Neural cell (in vitro differentiated cells): ENCODE measurements at regions not wholly inside any gene's neighbourhood (a gene's known extent, or its start where the extent isn't known, plus 50 kb on each side); places are given as distances from the start of the nearest gene placed in this dataset.

ENCODE experiments used
- H2AFZ ChIP-seq: fragments of 200-600, 300-800 bp; sonication (generic), shearing (Covaris generic); 2 replicates; pipeline ENCODE4 v1.6.0; 2014; ENCODE audit warnings: low read depth, mild to moderate bottlenecking, antibody characterized with exemption, low read length, moderate library complexity
- H3F3A ChIP-seq: fragments of 200-600 bp; shearing (Covaris generic); 2 replicates; pipeline ENCODE4 v1.6.1; 2016; ENCODE audit warnings: mild to moderate bottlenecking, moderate library complexity, mixed read lengths, antibody characterized with exemption, low read length; ENCODE audit not compliant: insufficient read depth, poor library complexity, severe bottlenecking
- H3K27ac ChIP-seq: fragments of 200-600, 300-800 bp; sonication (generic), shearing (Covaris generic); 2 replicates; pipeline ENCODE4 v1.5.1; 2014; ENCODE audit warnings: mild to moderate bottlenecking, low read length, moderate library complexity
- H3K27me3 ChIP-seq: fragments of 300-800, 200-600 bp; sonication (generic), shearing (Covaris generic); 2 replicates; pipeline ENCODE4 v1.6.0; 2014; ENCODE audit warnings: mild to moderate bottlenecking, low read depth, low read length, moderate library complexity; ENCODE audit not compliant: insufficient read depth
- H3K36me3 ChIP-seq: fragments of 300-800, 200-600 bp; sonication (generic), shearing (Covaris generic); 2 replicates; pipeline ENCODE4 v1.5.1; 2014; ENCODE audit warnings: mild to moderate bottlenecking, antibody characterized with exemption, low read length, moderate library complexity; ENCODE audit not compliant: insufficient read depth
- H3K4me2 ChIP-seq: fragments of 300-800, 200-600 bp; sonication (generic), shearing (Covaris generic); 2 replicates; pipeline ENCODE4 v1.6.0; 2014; ENCODE audit warnings: mild to moderate bottlenecking, low read length
- H3K4me3 ChIP-seq: fragments of 300-800, 200-600 bp; sonication (generic), shearing (Covaris generic); 2 replicates; pipeline ENCODE4 v1.5.1; 2014; ENCODE audit warnings: mild to moderate bottlenecking, low read length, moderate library complexity
- H3K79me2 ChIP-seq: fragments of 200-600 bp; shearing (Covaris generic); replicated peaks from 2 replicates; pipeline ENCODE4 v1.6.0; 2014; ENCODE audit warnings: mild to moderate bottlenecking, low read length, moderate library complexity; ENCODE audit not compliant: insufficient read depth
- H3K9ac ChIP-seq: fragments of 300-800, 200-600 bp; sonication (generic), shearing (Covaris generic); 2 replicates; pipeline ENCODE4 v1.6.1; 2016; ENCODE audit warnings: mild to moderate bottlenecking, low read length, mixed read lengths
- H3K9me2 ChIP-seq: fragments of 200-600 bp; shearing (Covaris generic); 2 replicates; pipeline ENCODE4 v1.6.1; 2016; ENCODE audit warnings: mild to moderate bottlenecking, low read length, mixed read lengths; ENCODE audit not compliant: insufficient read depth
- H3K9me3 ChIP-seq: fragments of 200-600, 300-800 bp; sonication (generic), shearing (Covaris generic); 2 replicates; pipeline ENCODE4 v1.6.1; 2016; ENCODE audit warnings: mild to moderate bottlenecking, mixed run types, low read length, moderate library complexity, mixed read lengths
- H4K20me1 ChIP-seq: fragments of 200-600 bp; shearing (Covaris generic); 2 replicates; pipeline ENCODE4 v1.6.1; 2016; ENCODE audit warnings: mild to moderate bottlenecking, mixed run types; ENCODE audit not compliant: insufficient read depth
- EP300 ChIP-seq: fragments of 450-650 bp; conservative IDR thresholded peaks from 2 replicates; pipeline ENCODE4 v1.6.1; 2014; ENCODE audit warnings: antibody characterized with exemption, mild to moderate bottlenecking, moderate library complexity; ENCODE audit not compliant: poor library complexity, severe bottlenecking
- EZH2 ChIP-seq: fragments of 200-600, 300-800 bp; shearing (Covaris generic), sonication (generic); IDR thresholded peaks from 2 replicates; pipeline ENCODE4 v1.6.1; 2014; ENCODE audit warnings: antibody characterized with exemption, low read length, borderline replicate concordance, mild to moderate bottlenecking; ENCODE audit not compliant: insufficient read depth, poor library complexity, severe bottlenecking
- MXI1 ChIP-seq: fragments of 450-650 bp; conservative IDR thresholded peaks from 2 replicates; pipeline ENCODE4 v1.6.1; 2014; ENCODE audit warnings: antibody characterized with exemption, mild to moderate bottlenecking; ENCODE audit not compliant: poor library complexity, severe bottlenecking
- POLR2AphosphoS5 ChIP-seq: IDR thresholded peaks from 2 replicates; pipeline ENCODE4 v1.6.1; 2012
- RAD21 ChIP-seq: fragments of 450-650 bp; conservative IDR thresholded peaks from 2 replicates; pipeline ENCODE4 v1.6.1; 2014; ENCODE audit warnings: antibody characterized with exemption, mild to moderate bottlenecking, moderate library complexity
- SMC3 ChIP-seq: fragments of 450-650 bp; conservative IDR thresholded peaks from 2 replicates; pipeline ENCODE4 v1.6.1; 2014; ENCODE audit warnings: antibody characterized with exemption, mild to moderate bottlenecking, moderate library complexity; ENCODE audit not compliant: poor library complexity
- TAF1 ChIP-seq: IDR thresholded peaks from 2 replicates; pipeline ENCODE4 v1.6.1; 2012; ENCODE audit warnings: low read depth
- TF ChIP-seq, protein P1 (sequence below): IDR thresholded peaks from 2 replicates; pipeline ENCODE4 v1.6.1; 2012; ENCODE audit warnings: borderline replicate concordance
- TF ChIP-seq, protein P2 (sequence below): fragments of 450-650 bp; IDR thresholded peaks from 2 replicates; pipeline ENCODE4 v1.5.1; 2014; ENCODE audit warnings: antibody characterized with exemption, mild to moderate bottlenecking, moderate library complexity; ENCODE audit not compliant: poor library complexity, severe bottlenecking

DNA sequence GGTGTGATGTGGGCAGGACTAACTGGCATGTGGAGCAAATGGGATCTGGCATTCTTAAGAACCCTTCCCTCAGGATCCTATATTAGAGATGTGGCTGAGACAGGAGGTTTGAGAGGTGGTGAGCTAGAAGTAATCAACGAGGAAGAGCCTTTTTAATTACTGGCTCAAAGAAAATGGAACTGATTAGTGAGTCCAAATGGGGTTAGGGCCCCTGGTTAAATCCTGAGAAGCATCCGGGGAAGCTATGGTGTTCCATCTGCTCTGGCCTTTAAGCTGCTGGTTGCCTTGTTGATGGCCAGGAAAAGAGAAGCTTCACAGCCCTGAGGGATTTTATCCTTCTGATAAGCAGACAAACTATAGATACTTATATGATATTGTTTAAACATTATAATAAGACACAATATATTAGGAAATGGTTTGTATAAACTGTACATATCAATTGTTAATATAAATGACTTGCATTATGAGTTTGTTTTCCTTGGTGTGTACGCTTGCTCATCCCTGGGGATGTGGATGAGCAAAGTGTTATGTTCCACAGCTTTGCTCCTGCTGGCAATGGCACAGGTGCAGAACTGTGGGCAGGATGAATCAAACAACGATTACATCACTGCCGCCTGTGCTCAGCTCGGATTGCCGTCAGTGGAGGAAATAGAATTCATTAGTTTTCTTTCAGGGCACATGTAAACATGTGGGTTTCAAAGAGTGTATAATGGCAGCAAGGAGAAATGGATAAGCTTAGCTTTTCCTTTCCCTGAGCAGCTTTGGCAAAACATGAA lies 328.6 kb upstream of the ARX start:
- Histone ChIP-seq H3K9me3 (no peaks in the 10 kb centered on the region), H3K4me3 (no peak overlapping the region), H3K27ac (no peak overlapping the region), H3K79me2 (no peaks in the 10 kb centered on the region), H3F3A (no peaks in the 10 kb centered on the region), H3K36me3 (no peaks in the 10 kb centered on the region), H3K27me3 (no peaks in the 10 kb centered on the region), H3K9ac (no peak overlapping the region), H3K9me2 (no peaks in the 10 kb centered on the region), H3K4me2 (no peak overlapping the region), H4K20me1 (no peaks in the 10 kb centered on the region), H2AFZ (no peak overlapping the region)
- TF ChIP-seq, protein P1, sequence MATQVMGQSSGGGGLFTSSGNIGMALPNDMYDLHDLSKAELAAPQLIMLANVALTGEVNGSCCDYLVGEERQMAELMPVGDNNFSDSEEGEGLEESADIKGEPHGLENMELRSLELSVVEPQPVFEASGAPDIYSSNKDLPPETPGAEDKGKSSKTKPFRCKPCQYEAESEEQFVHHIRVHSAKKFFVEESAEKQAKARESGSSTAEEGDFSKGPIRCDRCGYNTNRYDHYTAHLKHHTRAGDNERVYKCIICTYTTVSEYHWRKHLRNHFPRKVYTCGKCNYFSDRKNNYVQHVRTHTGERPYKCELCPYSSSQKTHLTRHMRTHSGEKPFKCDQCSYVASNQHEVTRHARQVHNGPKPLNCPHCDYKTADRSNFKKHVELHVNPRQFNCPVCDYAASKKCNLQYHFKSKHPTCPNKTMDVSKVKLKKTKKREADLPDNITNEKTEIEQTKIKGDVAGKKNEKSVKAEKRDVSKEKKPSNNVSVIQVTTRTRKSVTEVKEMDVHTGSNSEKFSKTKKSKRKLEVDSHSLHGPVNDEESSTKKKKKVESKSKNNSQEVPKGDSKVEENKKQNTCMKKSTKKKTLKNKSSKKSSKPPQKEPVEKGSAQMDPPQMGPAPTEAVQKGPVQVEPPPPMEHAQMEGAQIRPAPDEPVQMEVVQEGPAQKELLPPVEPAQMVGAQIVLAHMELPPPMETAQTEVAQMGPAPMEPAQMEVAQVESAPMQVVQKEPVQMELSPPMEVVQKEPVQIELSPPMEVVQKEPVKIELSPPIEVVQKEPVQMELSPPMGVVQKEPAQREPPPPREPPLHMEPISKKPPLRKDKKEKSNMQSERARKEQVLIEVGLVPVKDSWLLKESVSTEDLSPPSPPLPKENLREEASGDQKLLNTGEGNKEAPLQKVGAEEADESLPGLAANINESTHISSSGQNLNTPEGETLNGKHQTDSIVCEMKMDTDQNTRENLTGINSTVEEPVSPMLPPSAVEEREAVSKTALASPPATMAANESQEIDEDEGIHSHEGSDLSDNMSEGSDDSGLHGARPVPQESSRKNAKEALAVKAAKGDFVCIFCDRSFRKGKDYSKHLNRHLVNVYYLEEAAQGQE = no peak
- no peak for TF ChIP-seq MXI1
- no peak for TF ChIP-seq SMC3
- no peak for TF ChIP-seq EZH2
- TF ChIP-seq EP300 = no peak
- TF ChIP-seq POLR2AphosphoS5 = no peak
- TF ChIP-seq RAD21 = no peak
- TF ChIP-seq, protein P2, sequence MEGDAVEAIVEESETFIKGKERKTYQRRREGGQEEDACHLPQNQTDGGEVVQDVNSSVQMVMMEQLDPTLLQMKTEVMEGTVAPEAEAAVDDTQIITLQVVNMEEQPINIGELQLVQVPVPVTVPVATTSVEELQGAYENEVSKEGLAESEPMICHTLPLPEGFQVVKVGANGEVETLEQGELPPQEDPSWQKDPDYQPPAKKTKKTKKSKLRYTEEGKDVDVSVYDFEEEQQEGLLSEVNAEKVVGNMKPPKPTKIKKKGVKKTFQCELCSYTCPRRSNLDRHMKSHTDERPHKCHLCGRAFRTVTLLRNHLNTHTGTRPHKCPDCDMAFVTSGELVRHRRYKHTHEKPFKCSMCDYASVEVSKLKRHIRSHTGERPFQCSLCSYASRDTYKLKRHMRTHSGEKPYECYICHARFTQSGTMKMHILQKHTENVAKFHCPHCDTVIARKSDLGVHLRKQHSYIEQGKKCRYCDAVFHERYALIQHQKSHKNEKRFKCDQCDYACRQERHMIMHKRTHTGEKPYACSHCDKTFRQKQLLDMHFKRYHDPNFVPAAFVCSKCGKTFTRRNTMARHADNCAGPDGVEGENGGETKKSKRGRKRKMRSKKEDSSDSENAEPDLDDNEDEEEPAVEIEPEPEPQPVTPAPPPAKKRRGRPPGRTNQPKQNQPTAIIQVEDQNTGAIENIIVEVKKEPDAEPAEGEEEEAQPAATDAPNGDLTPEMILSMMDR = no peak
- no peak for TF ChIP-seq TAF1

- Histone ChIP-seq H3F3A (no peaks in the 10 kb centered on the region), H4K20me1 (no peaks in the 10 kb centered on the region), H3K4me3 (no peak overlapping the region), H3K9me3 (no peaks in the 10 kb centered on the region), H3K27me3 (no peaks in the 10 kb centered on the region), H3K27ac (no peak overlapping the region), H3K9me2 (no peaks in the 10 kb centered on the region), H2AFZ (no peak overlapping the region), H3K79me2 (no peaks in the 10 kb centered on the region), H3K9ac (no peak overlapping the region), H3K36me3 (no peaks in the 10 kb centered on the region), H3K4me2 (no peak overlapping the region)
- TF ChIP-seq, protein P1 = no peak
- TF ChIP-seq SMC3 = no peak
- TF ChIP-seq TAF1 = no peak
- TF ChIP-seq RAD21 = no peak
- TF ChIP-seq MXI1 = no peak
- TF ChIP-seq EP300 = no peak
- TF ChIP-seq, protein P2 = no peak
- no peak for TF ChIP-seq EZH2
- TF ChIP-seq POLR2AphosphoS5 = no peak
Observed at GRCh38 chrX:25343060-25343459, 327.3 kb upstream of the ARX start.
